Mucosa of stomach (tissue), 1 donor: ENCODE measurements at regions not wholly inside any gene's neighbourhood (a gene's known extent, or its start where the extent isn't known, plus 50 kb on each side); places are given as distances from the start of the nearest gene placed in this dataset.

Experiments used
- H3K27me3 ChIP-seq: one replicate; pipeline ENCODE4 v1.7.0; 2013; ENCODE audit warnings: mild to moderate bottlenecking, low read length; ENCODE audit not compliant: control insufficient read depth, insufficient read depth
- H3K36me3 ChIP-seq: one replicate; pipeline ENCODE4 v1.7.0; 2013; ENCODE audit warnings: low read length; ENCODE audit not compliant: control insufficient read depth, insufficient read depth
- H3K4me1 ChIP-seq: one replicate; pipeline ENCODE4 v1.7.0; 2013; ENCODE audit warnings: mild to moderate bottlenecking, low read length; ENCODE audit not compliant: control insufficient read depth, insufficient read depth
- H3K4me3 ChIP-seq: one replicate; pipeline ENCODE4 v1.7.0; 2013; ENCODE audit warnings: low read length
- H3K9ac ChIP-seq: one replicate; pipeline ENCODE4 v1.7.0; 2013; ENCODE audit warnings: mild to moderate bottlenecking, low read length, moderate library complexity
- H3K9me3 ChIP-seq: one replicate; pipeline ENCODE4 v1.7.0; 2013; ENCODE audit warnings: mild to moderate bottlenecking, low read length, moderate library complexity; ENCODE audit not compliant: control insufficient read depth
- donor health status: Pancreatic carcinoma.

DNA sequence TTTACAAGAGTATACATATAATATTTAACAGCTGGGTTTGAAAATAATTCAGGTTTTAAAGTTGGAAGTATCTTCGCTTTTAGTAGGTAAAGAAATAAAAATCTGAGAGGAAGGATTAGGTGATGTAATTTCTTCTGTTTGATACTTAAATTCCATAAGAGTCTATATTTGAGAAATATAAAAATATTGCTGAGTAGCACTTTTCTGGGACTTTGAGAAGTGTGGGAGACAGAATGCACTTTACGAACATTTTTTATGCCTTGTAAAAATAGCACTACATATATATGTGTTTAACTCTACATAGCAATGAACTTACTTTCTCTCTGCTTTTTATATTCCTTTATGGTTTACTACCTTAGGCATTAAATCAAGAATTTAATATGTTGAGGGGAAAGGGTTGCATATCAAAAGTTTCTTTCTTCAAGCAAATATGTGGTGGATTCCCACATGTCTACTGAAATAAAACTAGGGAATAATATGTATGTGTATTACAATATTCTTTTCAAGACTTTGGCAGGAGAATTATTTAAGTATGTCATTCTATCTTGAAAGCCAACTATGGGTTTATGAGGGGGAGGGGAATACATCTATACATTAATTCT is 266.7 kb upstream of the ADAMTS5 start:
- no peaks in the 10 kb centered on the region for H3K27me3 ChIP-seq
- H3K4me3 ChIP-seq: no peak overlapping the region
- no peaks in the 10 kb centered on the region for H3K36me3 ChIP-seq

DNA sequence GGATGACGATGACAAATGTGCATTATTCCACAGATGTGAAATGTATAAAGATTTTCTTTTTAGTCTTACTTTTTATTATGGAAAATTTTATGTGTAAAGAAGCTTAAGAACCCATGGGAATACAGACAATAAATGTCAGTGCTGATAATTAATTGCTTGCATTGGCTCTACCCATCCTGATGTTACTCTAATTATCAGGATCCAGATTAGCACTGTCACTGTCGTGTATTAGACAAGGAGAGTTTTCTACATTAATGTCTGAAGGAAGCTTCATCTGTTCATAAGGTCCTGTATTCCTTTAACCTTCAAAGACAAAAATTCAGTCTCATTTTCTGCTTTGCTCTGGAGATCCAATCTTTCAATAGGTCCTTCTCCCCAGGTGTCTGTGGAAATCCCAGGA is 259.1 kb upstream of the ADAMTS5 start:
- H3K36me3 ChIP-seq: no peaks in the 10 kb centered on the region
- H3K4me3 ChIP-seq: no peak overlapping the region
- no peaks in the 10 kb centered on the region for H3K9me3 ChIP-seq
- H3K9ac ChIP-seq: no peak overlapping the region
- H3K4me1 ChIP-seq: no peaks in the 10 kb centered on the region
- no peaks in the 10 kb centered on the region for H3K27me3 ChIP-seq

More for the DNA sequence above, 266.7 kb upstream of the ADAMTS5 start:
- Histone ChIP-seq H3K9ac (no peak overlapping the region), H3K9me3 (no peaks in the 10 kb centered on the region), H3K4me1 (no peaks in the 10 kb centered on the region)

DNA sequence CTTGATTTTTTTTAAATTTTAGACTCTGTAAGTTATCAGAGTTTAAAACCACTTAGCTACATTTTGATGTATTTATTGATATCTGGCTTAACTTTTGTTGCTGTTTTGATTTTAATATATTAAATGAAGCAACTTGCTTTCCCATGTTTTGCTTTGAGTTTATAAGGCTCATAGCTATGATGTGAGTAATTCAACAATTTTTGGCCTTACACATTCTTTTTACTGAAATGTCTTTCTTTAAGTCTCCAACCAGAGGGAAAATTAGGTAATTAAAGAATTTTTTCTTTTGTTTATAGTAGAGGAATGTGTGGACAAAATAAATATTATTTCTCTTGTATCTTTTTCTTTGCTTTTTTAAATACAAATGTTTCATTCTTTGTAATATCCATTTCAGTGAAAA is 258.3 kb upstream of the ADAMTS5 start:
- no peak overlapping the region for H3K4me3 ChIP-seq
- H3K9ac ChIP-seq: no peak overlapping the region
- H3K9me3 ChIP-seq: no peaks in the 10 kb centered on the region
- H3K36me3 ChIP-seq: no peaks in the 10 kb centered on the region
- H3K27me3 ChIP-seq: no peaks in the 10 kb centered on the region
- no peaks in the 10 kb centered on the region for H3K4me1 ChIP-seq

DNA sequence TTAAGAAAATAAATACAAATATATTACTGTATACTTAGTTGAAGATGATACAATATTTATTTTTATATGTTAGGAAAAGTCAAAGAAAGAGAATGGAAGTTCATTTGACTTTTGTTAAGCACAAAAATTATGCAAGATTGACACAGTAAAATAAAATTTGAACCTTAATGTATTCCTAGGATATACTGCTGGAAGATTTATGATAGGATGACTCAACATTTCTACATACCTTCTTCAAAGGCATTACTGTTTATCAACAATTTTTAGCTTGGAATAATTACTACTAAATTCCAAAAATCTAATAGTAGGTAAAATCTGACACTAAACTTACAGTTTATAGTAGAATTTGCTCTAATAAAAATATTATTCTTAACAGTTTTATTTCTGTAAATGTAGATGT is 257.3 kb upstream of the ADAMTS5 start:
- Histone ChIP-seq H3K4me3 (no peak overlapping the region), H3K27me3 (no peaks in the 10 kb centered on the region), H3K9me3 (no peaks in the 10 kb centered on the region), H3K9ac (no peak overlapping the region), H3K36me3 (no peaks in the 10 kb centered on the region), H3K4me1 (no peaks in the 10 kb centered on the region)

DNA sequence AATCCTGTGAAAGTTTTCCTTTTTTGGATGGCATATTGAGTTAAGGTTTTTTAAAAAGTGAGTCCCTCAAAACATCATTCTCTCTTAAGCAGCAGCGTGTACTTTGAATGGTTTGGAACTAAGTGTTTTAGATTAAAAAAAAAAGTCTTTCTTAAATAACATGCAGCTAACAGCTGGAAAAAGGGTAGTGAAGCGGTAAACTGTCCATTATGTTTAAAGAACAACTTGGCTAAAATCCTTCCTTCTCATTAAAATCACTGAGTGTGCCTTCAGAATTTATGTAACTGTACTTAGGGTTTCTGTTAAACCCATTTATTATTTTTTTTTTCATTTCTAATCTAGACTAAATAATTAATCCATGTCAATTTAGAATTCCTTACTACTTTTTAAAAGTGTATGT is 254.2 kb upstream of the ADAMTS5 start:
- Histone ChIP-seq H3K9me3 (no peaks in the 10 kb centered on the region), H3K27me3 (no peaks in the 10 kb centered on the region), H3K9ac (no peak overlapping the region), H3K36me3 (no peaks in the 10 kb centered on the region), H3K4me3 (no peak overlapping the region), H3K4me1 (no peaks in the 10 kb centered on the region)

DNA sequence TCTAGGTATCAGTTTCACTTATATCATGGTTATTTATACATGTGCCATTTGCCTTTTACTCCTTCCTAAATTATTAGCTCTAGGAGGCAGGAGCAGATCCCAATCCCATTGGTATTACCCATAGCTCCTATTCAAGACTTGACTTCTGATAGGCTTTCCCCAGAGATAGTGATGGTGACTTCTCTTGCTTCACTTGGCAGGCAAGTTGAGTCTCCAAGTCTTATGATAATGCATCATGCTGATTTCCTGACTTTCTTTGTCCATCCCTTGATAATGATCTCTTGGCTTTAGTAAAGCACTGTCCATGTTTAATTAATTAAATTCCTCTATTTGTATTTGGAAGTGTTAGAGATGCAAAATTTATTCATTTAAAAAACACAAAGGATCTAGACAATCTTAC is 253.5 kb upstream of the ADAMTS5 start:
- Histone ChIP-seq H3K27me3 (no peaks in the 10 kb centered on the region), H3K36me3 (no peaks in the 10 kb centered on the region), H3K9me3 (no peaks in the 10 kb centered on the region), H3K9ac (no peak overlapping the region), H3K4me1 (no peaks in the 10 kb centered on the region), H3K4me3 (no peak overlapping the region)

DNA sequence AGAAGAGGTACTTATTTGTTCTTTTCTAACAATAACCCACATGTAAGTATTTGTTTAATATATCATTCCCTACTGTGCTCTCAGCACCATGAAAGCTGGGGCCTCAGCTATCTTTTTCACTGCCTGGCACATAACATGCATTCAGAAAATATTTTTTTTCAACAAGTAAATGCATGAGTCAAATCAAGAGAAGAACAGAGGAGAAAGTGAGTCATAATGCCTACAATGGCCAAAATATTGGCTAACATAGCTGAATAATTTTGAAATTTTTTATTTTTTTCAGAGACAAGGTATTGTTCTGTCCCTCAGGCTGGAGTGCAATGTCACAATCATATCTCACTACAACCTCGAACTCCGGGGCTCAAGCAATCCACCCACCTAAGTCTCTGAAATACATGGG is 252.2 kb upstream of the ADAMTS5 start:
- no peaks in the 10 kb centered on the region for H3K36me3 ChIP-seq
- H3K4me3 ChIP-seq: no peak overlapping the region
- no peaks in the 10 kb centered on the region for H3K9me3 ChIP-seq
- H3K9ac ChIP-seq: no peak overlapping the region
- no peaks in the 10 kb centered on the region for H3K27me3 ChIP-seq
- H3K4me1 ChIP-seq: no peaks in the 10 kb centered on the region

DNA sequence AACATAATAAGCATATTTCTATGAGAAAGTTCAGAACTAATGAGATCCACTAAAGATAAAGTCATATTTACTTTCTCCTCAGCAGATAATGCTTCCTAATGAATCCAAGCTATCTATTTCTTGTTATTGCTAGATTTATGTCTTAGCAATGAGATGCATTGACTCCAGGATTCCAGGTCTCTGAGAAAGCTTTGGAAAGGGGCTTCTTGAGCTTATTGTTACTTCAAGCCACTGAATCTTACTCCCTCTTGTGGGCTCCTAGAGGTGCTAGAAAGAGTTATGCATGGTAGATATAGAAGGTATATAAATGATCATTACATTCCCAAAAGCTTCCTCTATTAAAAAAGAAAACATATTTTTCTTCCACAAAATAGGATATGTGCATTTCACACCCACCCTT is 246.4 kb upstream of the ADAMTS5 start:
- Histone ChIP-seq H3K4me1 (no peaks in the 10 kb centered on the region), H3K9me3 (no peaks in the 10 kb centered on the region), H3K4me3 (no peak overlapping the region), H3K27me3 (no peaks in the 10 kb centered on the region), H3K9ac (no peak overlapping the region), H3K36me3 (no peaks in the 10 kb centered on the region)

DNA sequence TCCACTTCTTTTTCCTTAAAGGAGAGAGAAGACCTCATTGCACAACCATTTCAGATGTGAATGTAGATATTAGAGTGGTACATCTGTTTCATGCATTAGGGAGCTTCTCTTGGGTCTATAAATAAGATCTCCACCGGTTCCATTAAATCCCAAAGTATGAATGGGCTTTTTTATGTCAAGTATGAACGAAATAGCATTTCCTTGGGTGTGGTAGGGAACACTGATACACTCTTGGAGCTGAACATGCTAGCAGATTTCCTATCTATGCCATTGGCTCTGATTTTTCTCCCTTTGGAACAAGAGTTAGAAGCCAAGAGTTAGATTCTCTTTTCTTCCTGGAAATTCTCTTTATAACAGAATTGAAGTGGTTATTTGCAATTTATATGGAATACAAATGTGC is 245.6 kb upstream of the ADAMTS5 start:
- H3K9ac ChIP-seq: no peak overlapping the region
- no peak overlapping the region for H3K4me3 ChIP-seq
- H3K4me1 ChIP-seq: no peaks in the 10 kb centered on the region
- no peaks in the 10 kb centered on the region for H3K36me3 ChIP-seq
- H3K27me3 ChIP-seq: no peaks in the 10 kb centered on the region
- no peaks in the 10 kb centered on the region for H3K9me3 ChIP-seq

DNA sequence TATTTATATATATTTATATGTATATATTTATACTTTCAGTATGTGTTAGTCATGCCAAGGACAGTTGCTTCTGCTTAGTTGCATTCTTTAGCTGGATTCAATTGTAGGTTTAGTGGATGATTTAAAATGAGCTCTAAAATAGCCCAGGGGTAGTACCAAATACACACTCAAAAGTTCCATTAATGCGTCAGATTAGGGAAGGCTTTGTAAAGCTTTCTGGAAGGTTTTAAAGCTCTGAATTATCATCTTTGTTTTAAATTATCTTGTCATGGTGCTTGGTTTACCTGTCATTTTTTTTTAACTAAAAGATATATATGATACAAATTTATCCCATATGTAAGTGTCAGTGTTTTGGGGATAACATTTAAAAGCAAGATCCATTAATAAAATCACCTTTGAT is 242.7 kb upstream of the ADAMTS5 start:
- Histone ChIP-seq H3K27me3 (no peaks in the 10 kb centered on the region), H3K4me3 (no peak overlapping the region), H3K4me1 (no peaks in the 10 kb centered on the region), H3K9ac (no peak overlapping the region), H3K9me3 (no peaks in the 10 kb centered on the region), H3K36me3 (no peaks in the 10 kb centered on the region)

DNA sequence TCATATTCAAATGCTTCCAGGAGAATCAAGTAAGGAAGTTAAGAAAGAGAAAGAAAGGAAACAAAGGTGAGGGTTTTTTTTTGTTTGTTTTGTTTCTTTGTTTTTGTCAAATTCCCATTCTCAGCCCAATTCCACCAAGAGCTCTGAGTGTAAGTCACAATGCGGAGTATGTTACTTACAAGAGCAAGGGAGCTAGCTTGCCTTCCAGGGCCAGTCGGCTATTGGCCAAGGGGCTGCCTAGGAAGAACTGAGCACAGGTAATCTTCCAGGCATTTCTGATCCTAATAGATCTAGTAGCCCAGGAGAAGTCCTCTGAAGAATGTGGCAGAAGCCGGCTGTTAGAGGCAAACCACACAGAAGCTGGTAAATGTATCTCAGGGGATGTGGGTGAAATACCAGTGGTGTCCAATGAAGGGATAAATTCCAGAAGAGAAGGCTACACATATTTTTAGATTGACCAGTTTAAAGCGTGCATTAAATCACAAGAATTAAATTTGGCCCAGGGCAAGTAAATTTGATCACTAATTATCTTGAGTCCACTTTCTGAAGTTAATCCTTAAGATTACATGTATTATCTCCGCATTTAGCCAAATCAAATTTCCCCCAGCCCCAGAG is 239.6 kb upstream of the ADAMTS5 start:
- no peak overlapping the region for H3K9ac ChIP-seq
- H3K9me3 ChIP-seq: no peaks in the 10 kb centered on the region
- H3K4me3 ChIP-seq: no peak overlapping the region
- H3K36me3 ChIP-seq: no peaks in the 10 kb centered on the region
- no peaks in the 10 kb centered on the region for H3K4me1 ChIP-seq
- no peaks in the 10 kb centered on the region for H3K27me3 ChIP-seq

DNA sequence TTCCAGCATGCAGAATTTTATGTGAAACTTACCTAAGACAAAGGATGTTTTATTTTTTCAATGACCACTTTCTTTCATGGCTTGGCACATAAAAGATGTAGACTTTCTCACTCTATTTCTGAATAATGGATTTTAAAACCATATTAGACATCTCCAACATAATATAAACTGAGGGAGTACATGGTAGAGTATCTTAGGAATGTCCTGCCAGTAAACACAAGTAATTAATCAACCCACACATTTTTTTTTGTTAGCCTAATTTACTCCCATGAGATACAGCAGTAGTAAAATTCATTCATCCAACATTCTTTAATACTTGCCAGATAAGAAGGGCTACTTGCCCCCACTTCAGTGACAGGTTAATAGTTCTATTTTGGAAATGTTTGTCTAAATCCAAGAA is 235.4 kb upstream of the ADAMTS5 start:
- no peak overlapping the region for H3K4me3 ChIP-seq
- H3K36me3 ChIP-seq: no peaks in the 10 kb centered on the region
- no peaks in the 10 kb centered on the region for H3K27me3 ChIP-seq
- no peak overlapping the region for H3K9ac ChIP-seq
- no peaks in the 10 kb centered on the region for H3K9me3 ChIP-seq
- no peaks in the 10 kb centered on the region for H3K4me1 ChIP-seq

DNA sequence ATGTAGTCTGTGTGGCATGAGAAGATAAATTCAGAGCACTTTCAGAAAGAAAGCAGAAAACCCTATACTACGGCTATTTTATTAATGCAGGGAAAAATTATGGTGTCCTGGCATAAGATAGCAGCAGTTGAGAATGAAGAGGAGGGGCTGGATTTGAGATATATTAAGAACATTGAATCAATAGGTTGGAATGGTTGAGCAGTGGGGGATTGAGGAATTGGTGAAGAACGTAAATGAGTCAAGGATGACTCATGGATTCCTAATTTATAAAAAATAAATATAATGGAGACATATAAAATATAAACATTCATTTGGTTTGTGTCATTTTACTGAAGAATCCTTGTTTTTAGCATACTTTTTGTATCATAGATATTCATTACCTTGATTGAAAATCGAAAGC is 234.3 kb upstream of the ADAMTS5 start:
- Histone ChIP-seq H3K36me3 (no peaks in the 10 kb centered on the region), H3K4me1 (no peaks in the 10 kb centered on the region), H3K4me3 (no peak overlapping the region), H3K9ac (no peak overlapping the region), H3K27me3 (no peaks in the 10 kb centered on the region), H3K9me3 (no peaks in the 10 kb centered on the region)
